Activated CD8-positive, alpha-beta memory T cell treated with anti-CD3 and anti-CD28 coated beads for 1 hour (primary cell): ENCODE measurements at regions not wholly inside any gene's neighbourhood (a gene's known extent, or its start where the extent isn't known, plus 50 kb on each side); places are given as distances from the start of the nearest gene placed in this dataset.
"Not testable (repeated sequence)": the region's sequence is repeated elsewhere in the genome, so short reads cannot be mapped to it uniquely, and the experiment has no call there.

Experiments
- DNase-seq, 2 donors: peaks; one replicate each; pipeline ENCODE4 v3.0.0-alpha.2; 2020; ENCODE audit warnings: low read depth in 1 of 2; ENCODE audit errors: extremely low read depth in 1 of 2

DNA sequence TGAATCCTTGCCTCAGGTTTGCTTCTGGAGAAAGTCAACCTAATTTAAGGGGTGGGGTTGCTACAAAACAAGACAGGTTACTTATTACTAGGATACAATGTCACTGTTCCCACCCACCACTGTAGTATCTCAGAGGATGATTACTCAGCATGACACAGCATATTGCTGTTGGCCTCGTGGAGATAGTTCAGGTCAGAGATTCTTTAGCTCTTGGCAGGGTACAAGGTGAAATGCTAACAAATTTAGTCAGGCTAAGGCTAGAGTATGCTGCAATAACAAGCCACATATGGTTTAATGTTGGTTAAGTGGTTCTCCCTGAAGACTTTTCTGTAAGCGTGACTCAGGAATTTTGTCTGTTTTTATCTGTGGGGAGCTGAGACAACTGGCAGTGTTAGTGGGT, 161.8 kb downstream of the EDEM1 start:
- no peak for DNase-seq

DNA sequence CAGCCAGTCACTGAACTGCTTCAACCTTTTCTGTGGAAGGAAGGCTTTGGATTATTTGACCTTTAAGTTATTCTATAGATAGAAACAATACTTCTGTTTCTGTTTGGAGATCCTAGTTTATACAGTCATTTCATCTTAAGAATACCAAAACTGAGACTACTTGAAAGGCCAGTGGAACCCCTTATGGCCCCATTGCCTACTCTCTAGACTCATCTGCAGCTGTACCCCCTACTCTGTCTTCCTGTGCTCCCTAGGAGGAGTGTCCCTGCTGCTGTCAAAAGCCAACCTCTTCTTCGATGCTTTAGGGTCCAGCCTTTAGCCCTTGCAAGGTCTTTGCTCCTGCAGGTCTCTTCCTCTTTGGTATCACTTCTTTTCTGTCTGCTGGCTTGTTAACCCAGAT, 169.6 kb downstream of the EDEM1 start:
- no peak for DNase-seq

DNA sequence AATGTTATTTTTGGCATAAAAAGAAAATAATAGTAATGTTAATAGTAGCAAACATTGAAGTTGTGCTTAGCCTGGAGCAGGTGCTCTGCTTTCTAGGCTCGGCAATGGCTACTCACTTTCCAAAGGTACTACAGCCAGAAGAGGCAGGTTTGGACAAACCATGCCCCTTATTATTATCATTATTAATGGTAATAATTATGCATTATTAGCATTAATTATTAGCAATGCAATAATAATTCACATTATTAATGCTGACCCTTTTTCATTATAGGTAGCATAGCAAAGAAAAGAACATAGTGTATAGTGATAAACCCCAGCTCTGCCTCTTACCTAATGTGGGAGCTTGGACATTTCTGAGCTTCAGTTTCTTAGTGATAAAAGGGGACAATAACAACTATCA, 171.4 kb downstream of the EDEM1 start:
- DNase-seq = no peak

DNA sequence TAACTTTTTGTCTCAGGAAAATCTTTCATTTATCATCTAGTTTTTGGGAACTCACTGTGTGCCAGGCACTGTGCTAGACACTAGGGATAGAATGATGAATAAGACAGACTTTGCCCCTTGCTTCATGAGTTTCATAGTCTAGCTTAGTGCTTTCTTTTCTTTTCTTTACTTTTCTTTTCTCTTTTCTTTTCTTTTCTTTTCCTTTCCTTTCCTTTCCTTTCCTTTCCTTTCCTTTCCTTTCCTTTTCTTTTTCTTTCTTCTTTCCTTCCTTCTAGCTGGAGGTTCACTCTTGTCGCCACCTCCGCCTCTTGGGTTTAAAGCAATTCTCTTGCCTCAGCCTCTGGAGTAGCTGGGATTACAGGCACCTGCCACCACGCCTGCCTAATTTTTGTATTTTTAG, 172.9 kb downstream of the EDEM1 start:
- no peak for DNase-seq

DNA sequence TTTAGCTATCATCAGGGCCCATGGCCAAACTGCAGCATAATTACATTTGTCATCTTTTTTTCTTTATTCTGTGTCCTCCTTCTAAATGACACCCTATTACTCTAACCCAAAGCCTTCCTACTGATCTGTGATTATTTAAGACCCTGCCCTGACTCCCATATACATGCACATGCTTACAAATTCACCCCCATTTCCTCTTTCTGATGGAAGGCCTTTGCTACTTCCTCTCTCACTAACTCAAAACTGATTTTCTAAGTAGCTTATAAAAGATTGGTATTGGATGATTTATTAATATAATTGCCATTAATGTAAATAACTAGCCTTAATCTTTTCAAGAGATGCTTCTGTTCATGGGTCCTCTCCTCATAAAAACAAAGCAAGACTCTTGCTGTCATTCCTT, 179.2 kb downstream of the EDEM1 start:
- no peak for DNase-seq

DNA sequence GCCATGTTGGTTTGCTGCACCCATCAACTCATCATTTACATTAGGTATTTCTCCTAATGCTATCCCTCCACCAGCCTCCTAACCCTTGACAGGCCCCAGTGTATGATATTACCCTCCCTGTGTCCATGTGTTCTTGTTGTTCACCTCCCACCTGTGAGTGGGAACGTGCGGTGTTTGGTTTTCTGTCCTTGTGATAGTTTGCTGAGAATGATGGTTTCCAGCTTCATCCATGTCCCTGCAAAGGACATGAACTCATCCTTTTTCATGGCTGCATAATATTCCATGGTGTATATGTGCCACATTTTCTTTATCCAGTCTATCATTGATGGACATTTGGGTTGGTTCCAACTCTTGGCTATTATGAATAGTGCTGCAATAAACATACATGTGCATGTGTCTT, 184.0 kb downstream of the EDEM1 start:
- DNase-seq = not testable (repeated sequence)

DNA sequence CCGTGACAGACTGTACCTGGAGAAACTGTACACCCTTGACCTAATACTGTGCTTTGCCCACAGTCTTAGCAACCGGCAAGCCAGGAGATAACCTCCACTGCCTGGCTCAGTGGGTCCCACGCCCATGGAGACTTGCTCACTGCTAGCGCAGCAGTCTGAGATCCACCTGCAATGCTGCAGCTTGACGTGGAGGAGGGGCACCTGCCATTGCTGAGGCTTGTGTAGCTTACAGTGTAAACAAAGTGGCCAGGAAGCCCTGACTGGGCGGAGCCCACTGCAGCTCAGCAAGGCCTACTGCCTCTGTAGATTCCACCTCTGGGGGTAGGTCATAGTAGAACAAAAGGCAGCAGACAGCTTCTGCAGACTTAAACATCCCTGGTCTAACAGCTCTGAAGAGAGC, 189.3 kb downstream of the EDEM1 start:
- no peak for DNase-seq

DNA sequence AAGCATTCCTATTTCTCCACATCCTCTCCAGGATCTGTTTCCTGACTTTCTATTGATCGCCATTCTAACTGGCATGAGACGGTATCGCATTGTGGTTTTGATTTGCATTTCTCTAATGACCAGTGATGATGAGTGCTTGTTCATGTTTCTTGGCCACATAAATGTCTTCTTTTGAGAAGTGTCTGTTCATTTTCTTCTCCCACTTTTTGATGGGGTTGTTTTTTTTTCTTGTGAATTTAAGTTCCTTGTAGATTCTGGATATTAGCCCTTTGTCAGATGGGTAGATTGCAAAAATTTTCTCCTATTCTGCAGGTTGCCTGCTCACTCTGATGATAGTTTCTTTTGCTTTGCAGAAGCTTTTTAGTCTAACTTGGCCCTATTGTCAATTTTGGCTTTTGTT, 191.8 kb downstream of the EDEM1 start:
- DNase-seq = not testable (repeated sequence)

DNA sequence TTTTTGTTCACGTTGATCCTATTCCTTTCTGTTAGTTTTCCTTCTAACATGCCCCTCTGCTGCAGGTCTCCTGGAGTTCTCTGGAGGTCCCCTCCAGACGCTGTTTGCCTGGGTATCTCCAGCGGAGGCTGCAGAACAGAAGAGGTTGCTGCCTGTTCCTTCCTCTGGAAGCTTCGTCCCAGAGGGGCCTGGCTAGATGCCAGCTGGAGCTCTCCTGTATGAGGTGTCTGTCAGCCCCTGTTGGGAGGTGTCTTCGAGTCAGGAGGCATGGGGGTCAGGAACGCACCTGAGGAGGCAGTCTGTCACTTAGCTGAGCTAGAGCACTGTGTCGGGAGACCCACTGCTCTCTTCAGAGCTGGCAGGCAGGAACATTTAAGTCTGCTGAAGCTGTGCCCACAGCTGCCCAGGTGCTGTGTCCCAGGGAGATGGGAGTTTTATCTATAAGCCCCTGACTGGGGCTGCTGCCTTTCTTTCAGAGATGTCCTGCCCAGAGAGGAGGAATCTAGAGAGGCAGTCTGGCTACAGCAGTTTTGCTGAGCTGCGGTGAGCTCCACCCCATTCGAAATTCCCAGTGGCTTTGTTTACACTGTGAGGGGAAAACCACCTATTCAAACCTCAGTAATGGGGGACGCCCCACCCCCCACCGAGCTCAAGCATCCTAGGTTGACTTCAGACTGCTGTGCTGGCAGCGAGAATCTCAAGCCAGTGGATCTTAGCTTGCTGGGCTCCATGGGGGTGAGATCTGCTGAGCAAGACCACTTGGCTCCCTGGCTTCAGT, 196.2 kb downstream of the EDEM1 start:
- not testable (repeated sequence) for DNase-seq

DNA sequence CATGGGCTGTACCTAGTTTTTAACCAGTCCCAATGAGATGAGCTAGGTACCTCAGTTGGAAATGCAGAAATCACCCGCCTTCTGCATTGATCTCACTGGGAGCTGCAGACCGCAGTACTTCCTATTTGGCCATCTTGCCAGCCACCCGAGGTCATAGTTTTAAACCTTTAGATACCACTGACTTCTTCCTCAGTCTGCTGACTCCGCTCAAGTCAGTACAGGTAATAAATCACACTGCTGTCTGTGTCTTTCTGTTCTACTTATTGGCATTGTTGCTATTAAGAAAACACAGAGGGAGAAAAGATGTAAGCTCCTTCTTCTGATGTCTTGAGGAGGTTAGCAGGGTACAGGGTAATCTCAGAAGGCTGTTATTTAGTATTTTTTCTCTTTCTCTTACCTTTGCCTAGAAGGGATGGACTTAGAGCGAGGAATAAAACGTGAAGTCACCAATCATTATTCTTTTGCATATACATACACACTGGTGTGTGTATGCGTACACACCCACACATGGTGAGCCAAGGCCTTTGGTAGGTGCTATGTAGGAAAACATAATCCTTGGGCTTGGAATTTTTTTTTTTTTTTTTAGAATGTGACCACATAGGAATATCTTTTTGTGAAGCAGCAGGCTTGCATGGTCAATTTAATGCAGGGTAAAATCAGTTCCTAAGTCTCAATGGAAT, 197.2 kb downstream of the EDEM1 start:
- no peak for DNase-seq

DNA sequence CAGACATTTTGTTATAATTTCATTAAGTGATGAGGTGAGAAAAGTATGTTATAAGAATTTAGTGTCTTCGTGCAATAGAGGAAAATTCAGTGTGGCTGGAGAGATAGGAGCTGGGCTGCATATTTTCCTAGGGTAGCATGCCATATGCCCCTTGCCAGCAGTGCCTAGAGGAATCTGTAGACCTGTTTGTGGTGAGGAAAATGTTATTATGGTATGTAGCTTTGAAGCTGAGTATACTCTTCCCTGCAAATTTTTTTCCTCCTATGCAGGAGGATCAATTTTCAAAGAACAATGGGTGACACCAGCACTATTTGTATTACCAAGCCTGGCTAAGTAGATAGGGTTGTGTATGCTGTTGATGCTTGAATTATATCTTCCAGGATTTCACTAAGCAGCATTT, 200.6 kb downstream of the EDEM1 start:
- no peak for DNase-seq

DNA sequence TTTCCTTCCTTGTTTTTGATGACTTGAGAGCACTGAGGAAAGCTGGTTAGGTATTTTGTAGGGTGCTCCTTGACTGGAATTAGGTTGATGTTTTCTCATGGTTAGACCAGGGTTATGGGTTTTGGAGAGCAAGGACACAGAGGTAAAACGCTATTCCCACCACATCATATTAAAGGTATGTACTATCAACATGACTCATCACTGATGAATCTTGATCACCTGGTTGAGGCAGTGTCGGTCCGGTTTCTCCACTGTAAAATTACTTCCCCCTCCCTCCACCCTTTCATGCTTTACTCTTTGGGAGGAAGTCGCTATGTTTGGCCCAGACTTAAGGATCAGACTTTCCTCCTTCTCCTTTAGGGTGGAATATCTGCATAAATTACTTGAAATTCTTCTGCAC, 201.6 kb downstream of the EDEM1 start:
- DNase-seq = no peak

DNA sequence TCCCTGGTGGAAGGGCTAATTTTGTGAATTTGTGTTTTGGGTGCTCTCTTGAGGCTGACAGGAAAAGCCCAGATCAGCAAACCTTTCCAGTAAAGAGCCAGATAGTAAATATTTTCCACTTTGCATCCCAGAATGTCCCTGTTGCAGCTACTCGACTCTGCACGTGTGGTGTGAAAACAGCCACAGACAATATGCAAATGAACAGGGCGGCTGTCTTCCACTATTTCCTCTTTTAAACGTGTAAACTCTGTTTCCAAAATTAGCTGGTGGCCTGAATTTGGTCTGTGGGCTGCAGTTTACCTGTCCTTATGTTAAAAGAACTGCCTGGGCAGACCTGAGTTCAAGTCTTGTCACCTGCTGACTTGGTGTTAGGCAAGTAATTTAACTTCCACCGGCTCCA, 202.7 kb downstream of the EDEM1 start:
- no peak for DNase-seq

DNA sequence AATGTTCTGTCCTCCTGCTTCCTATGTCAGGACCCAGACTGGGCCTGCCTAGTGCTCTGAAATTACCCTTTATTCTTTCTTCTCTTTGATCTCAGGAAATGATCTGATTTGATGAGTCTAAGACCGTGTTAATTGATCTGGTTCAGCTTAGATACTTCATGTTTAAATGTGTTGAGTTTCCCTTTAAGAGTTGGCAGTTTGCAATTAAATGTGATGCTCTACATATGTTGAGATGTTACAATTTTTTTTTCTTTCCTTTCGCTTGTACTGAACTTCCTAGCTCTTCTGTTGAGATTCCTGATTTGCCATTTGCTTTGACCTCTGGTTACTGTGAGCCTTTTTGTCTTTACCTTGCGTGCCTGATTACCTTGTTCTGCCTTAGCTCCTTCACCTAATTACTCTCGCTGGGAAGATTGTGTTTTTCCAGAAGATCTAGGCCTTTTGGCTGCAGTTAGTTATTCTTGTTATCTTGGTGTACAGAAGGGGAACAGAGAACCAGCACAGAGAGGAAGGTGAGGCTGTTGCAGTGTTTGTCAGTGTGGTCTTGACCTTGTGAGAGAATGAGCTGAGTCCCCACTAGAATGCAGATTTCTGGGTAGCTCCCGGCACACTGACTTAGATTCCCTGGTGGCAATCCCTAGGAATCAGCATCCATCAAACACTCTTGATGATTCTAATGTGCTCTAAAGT, 203.6 kb downstream of the EDEM1 start:
- DNase-seq = no peak

DNA sequence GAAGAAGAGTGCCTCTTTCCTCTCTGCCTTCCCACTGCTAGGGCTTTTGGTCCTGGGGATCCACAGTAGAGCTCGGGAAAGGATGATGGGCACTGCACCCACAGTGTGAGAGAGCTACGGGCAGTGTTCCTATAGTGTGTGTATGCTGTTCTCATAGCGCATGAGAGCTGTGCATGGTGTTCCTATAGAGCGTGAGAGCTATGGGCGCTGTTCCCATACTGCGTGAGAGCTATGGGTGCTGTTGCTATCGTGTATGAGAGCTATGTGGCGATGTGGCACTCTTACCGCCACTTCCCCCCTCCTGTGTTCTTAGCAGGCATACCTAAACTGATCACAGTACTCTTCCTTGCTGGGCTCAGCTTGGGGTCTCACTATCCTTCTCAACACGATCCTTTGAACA, 213.5 kb downstream of the EDEM1 start:
- DNase-seq = no peak

DNA sequence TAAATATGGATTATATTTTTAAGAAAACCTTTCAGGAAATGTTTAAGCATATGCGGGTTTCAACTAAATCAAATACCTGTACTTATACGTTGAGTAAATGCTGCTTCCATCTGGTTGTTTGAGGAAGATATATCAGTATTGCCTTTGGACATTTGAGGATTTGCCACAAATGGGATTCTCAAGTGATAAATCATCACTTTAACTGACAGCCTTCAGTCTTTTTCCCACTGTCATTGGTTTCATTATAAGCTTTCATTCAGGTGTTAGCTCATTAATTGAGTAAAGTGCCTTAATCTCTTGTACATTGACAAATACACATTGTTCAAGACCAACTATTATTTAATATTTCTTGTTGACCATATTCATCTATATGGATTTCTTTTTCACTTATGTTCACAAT, 217.2 kb downstream of the EDEM1 start:
- no peak for DNase-seq

DNA sequence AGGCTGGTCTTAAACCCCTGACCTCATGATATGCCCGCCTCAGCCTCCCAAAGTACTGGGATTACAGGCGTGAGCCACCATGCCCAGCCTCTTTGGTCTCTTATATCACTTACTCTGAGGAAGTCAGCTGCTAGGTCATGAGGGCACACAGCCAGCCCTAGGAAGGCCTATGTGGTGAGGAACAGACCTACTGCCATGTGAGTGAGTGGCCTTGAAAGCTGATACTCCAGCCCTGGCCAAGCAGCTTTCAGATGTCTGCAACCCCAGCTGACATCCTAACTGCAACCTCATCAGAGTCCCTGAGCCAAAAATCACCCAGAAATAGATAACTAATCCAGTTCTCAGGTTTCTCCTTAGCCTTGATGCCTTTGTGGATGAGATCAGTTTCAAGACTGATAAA, 224.3 kb downstream of the EDEM1 start:
- DNase-seq = no peak

DNA sequence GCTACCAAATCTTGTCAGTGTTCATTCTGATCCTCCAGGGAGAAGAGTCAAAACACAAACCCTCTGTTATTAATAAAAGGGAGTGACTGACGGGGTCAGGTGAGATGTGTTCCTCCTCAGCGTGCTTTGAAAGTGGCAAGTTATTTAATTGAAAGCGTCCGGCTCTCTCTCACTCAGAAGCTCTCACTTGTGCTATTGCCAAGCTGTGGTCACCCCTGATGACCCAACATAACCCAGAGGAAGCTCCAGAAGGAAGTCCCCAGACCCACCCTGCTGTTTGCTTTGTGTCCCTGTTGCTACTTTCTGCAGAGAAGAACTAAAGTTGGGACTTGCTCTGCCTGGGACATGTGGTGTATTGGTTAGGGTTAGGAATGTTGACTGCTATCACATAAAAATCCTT, 235.6 kb downstream of the EDEM1 start:
- DNase-seq = no peak

DNA sequence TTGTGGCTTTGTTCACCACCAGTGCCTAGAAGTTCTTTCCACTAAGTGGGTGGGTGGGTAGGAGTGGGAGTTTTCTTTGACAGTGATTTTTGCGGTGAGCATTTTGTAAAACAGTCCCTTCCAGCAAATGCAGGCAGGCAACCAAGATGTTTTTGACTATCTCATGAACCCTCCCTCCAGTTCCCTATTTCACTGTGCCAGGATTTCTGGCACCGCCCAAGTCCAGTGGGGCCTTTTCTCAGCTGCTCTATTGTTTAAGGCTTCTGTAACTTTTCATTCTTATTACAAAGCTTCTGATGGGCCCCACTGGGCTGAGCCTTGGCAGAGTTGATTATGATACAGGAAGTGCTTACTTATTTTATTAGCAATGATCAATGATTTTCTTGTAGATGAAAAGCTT, 236.0 kb downstream of the EDEM1 start:
- DNase-seq = no peak

DNA sequence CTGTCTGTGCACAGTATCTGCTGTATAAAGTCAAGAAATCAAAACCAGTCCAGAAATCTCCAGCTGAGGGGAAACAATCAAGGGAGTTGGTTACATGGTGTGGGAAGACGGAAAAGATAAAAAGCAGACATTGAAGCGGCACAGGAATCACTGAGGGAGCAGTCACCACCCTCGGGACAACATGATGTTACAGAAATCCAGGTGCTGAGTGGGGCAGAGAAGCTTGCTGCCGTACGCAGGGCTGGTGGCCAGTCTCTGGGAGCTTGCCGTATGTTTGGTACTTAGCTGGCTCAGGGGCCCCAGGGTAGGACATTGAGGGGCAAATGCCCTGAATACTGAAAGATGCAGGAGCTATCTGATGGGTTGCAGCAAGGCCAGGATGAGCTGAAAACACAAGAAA, 237.9 kb downstream of the EDEM1 start:
- no peak for DNase-seq

DNA sequence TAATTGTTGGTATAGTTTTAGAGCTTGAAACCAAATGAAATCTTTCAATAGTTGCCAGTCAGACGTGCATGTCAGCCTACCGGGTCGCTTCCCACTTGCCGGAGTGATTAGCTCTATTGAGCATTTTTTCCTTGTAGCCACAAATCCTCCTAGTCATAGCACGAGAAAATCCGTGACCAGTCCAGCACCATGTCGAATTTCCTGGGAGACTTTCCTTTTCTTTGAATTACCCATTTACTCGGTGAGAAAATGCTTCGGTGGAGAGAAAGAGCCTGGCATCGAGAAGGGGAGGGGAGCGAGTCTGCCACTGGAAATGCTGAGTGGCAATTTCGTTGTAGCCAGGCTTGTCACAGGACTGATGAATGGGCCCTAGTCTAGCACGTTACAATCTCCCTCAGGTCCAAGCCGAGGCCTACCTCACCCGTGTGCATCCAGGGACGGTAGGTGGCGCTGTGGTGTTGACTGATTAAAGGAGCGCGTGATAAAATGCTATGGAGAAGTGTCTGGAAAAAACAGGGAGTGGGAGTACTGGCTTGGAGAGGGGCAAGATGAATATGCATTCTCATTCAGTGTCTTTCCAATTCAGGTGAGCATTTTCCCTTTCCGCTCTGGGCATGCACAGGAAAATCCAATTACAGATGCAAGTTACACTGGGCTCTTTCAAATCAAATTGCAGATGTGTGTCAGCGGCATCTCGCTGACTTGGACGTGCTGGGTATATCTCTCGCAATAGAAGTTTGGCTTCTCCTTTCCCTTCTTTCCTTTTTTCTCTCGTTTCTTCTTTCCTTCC, 238.8 kb downstream of the EDEM1 start:
- DNase-seq = peak in 1 of 2 donors; percentile 38
